ENCODE measurements at regions not wholly inside any gene's neighbourhood (a gene's known extent, or its start where the extent isn't known, plus 50 kb on each side); places are given as distances from the start of the nearest gene placed in this dataset.

DNA sequence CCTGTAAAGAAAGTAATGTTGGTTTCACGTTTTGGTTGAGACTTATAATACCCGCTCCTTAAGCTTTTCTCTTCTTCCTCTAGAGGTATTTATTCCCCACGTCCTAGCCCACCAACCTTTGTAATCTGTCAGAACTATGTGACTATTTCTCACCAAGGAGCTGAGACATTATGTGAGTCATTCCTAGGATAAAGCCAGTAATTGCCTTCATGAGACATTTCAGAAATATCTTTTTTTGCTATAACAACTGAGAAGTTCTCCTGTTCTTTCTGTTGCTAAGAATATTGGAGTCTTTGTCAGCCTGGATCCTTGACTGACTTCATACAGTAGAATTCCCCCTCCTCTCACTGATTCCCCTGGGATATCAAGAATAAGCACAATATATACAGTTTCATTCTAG is 1497.0 kb upstream of the TENM4 start:
- TF ChIP-seq, protein P1, sequence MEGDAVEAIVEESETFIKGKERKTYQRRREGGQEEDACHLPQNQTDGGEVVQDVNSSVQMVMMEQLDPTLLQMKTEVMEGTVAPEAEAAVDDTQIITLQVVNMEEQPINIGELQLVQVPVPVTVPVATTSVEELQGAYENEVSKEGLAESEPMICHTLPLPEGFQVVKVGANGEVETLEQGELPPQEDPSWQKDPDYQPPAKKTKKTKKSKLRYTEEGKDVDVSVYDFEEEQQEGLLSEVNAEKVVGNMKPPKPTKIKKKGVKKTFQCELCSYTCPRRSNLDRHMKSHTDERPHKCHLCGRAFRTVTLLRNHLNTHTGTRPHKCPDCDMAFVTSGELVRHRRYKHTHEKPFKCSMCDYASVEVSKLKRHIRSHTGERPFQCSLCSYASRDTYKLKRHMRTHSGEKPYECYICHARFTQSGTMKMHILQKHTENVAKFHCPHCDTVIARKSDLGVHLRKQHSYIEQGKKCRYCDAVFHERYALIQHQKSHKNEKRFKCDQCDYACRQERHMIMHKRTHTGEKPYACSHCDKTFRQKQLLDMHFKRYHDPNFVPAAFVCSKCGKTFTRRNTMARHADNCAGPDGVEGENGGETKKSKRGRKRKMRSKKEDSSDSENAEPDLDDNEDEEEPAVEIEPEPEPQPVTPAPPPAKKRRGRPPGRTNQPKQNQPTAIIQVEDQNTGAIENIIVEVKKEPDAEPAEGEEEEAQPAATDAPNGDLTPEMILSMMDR (IDR thresholded peaks at IDR 0.05 in 4 of 5, conservative IDR thresholded peaks at IDR 0.05 in 1 of 5): no peak
- TF ChIP-seq POLR2A (IDR thresholded peaks at IDR 0.05): no peak

Measured in gastrocnemius medialis (tissue), 4 donors.